EL (cell line): ENCODE measurements at regions not wholly inside any gene's neighbourhood (a gene's known extent, or its start where the extent isn't known, plus 50 kb on each side); places are given as distances from the start of the nearest gene placed in this dataset.
"Not testable (repeated sequence)": the region's sequence is repeated elsewhere in the genome, so short reads cannot be mapped to it uniquely, and the experiment has no call there.

Experiments used
- DNase-seq: peaks from one replicate; pipeline ENCODE4 v3.0.0-alpha.2; 2016

GRCh38 chr9:11158063-11158462, 545.3 kb upstream of the PTPRD start:
- no peak for DNase-seq

GRCh38 chr9:11158676-11159075, 545.9 kb upstream of the PTPRD start:
- DNase-seq, result no peak

GRCh38 chr9:11159318-11159862, 546.6 kb upstream of the PTPRD start:
- no peak for DNase-seq

- no peak for DNase-seq
Measured at GRCh38 chr9:11163843-11164242, 551.0 kb upstream of the PTPRD start.

- no peak for DNase-seq
Measured at GRCh38 chr9:11182001-11182400, 569.2 kb upstream of the PTPRD start.

GRCh38 chr9:11190719-11191118, 577.9 kb upstream of the PTPRD start:
- DNase-seq, result no peak

- no peak for DNase-seq
Measured at GRCh38 chr9:11192993-11193392, 580.2 kb upstream of the PTPRD start.

GRCh38 chr9:11194246-11194645, 581.4 kb upstream of the PTPRD start:
- no peak for DNase-seq

- not testable (repeated sequence) for DNase-seq
Measured at GRCh38 chr9:11196840-11197365, 584.1 kb upstream of the PTPRD start.

- DNase-seq, result no peak
Measured at GRCh38 chr9:11199335-11199734, 586.5 kb upstream of the PTPRD start.

GRCh38 chr9:11204521-11204920, 591.7 kb upstream of the PTPRD start:
- no peak for DNase-seq

GRCh38 chr9:11206925-11207324, 594.1 kb upstream of the PTPRD start:
- no peak for DNase-seq

GRCh38 chr9:11233696-11234095, 620.9 kb upstream of the PTPRD start:
- DNase-seq, result no peak

GRCh38 chr9:11235061-11235460, 622.3 kb upstream of the PTPRD start:
- DNase-seq, result no peak

- DNase-seq, result no peak
Measured at GRCh38 chr9:11241779-11242178, 629.0 kb upstream of the PTPRD start.

GRCh38 chr9:11257992-11258391, 645.2 kb upstream of the PTPRD start:
- no peak for DNase-seq

GRCh38 chr9:11269036-11269435, 656.2 kb upstream of the PTPRD start:
- no peak for DNase-seq

- DNase-seq, result no peak
Measured at GRCh38 chr9:11275158-11275695, 662.4 kb upstream of the PTPRD start.

GRCh38 chr9:11312966-11313365, 700.2 kb upstream of the PTPRD start:
- no peak for DNase-seq

GRCh38 chr9:11318946-11319345, 706.1 kb upstream of the PTPRD start:
- DNase-seq, result no peak

GRCh38 chr9:11319538-11319937, 706.7 kb upstream of the PTPRD start:
- DNase-seq, result no peak

GRCh38 chr9:11320989-11321388, 708.2 kb upstream of the PTPRD start:
- no peak for DNase-seq

GRCh38 chr9:11323457-11323856, 710.7 kb upstream of the PTPRD start:
- no peak for DNase-seq

GRCh38 chr9:11326231-11326630, 713.4 kb upstream of the PTPRD start:
- no peak for DNase-seq

- DNase-seq, result no peak
Measured at GRCh38 chr9:11328326-11328725, 715.5 kb upstream of the PTPRD start.
